BE2C (cell line): ENCODE measurements at regions not wholly inside any gene's neighbourhood (a gene's known extent, or its start where the extent isn't known, plus 50 kb on each side); places are given as distances from the start of the nearest gene placed in this dataset.
"Not testable (repeated sequence)": the region's sequence is repeated elsewhere in the genome, so short reads cannot be mapped to it uniquely, and the experiment has no call there.

Source experiments
- DNase-seq: peaks from one replicate; pipeline ENCODE4 v3.0.0-alpha.2; 2020
- H3K27me3 ChIP-seq: fragments of 250-450 bp; sonication (Bioruptor Pico); 2 replicates; pipeline ENCODE4 v1.5.1; 2020; ENCODE audit warnings: mild to moderate bottlenecking
- H3K36me3 ChIP-seq: fragments of 250-450 bp; sonication (Bioruptor Pico); 2 replicates; pipeline ENCODE4 v1.5.1; 2020; ENCODE audit warnings: mild to moderate bottlenecking
- H3K4me1 ChIP-seq: fragments of 250-450 bp; sonication (Bioruptor Pico); 2 replicates; pipeline ENCODE4 v1.5.1; 2020
- H3K4me3 ChIP-seq: 2 replicates; pipeline ENCODE4 v1.5.1; 2011; ENCODE audit warnings: low read depth, low read length
- H3K9me3 ChIP-seq: fragments of 250-450 bp; sonication (Bioruptor Pico); 2 replicates; pipeline ENCODE4 v1.5.1; 2020
- CTCF ChIP-seq: IDR thresholded peaks from 2 replicates; pipeline ENCODE4 v1.5.1; 2012; ENCODE audit warnings: mild to moderate bottlenecking, low read depth, low read length

GRCh38 chr2:7566382-7566881 lies 649.2 kb downstream of the RNF144A start:
- Histone ChIP-seq H3K36me3 (no peaks in the 10 kb centered on the region), H3K9me3 (no peaks in the 10 kb centered on the region), H3K27me3 (no peaks in the 10 kb centered on the region), H3K4me3 (no peak overlapping the region), H3K4me1 (no peaks in the 10 kb centered on the region)
- no peak for TF ChIP-seq CTCF
- DNase-seq, result no peak

- DNase-seq, H3K27me3 ChIP-seq, H3K4me1 ChIP-seq, H3K4me3 ChIP-seq, H3K36me3 ChIP-seq, H3K9me3 ChIP-seq: not testable (repeated sequence)
Observed at GRCh38 chr2:7567116-7567515, 649.9 kb downstream of the RNF144A start.

GRCh38 chr2:7567646-7568045 lies 650.4 kb downstream of the RNF144A start:
- DNase-seq, result no peak
- Histone ChIP-seq H3K9me3 (no peaks in the 10 kb centered on the region), H3K36me3 (no peaks in the 10 kb centered on the region), H3K27me3 (no peaks in the 10 kb centered on the region), H3K4me3 (no peak overlapping the region), H3K4me1 (no peaks in the 10 kb centered on the region)
- TF ChIP-seq CTCF, result no peak

GRCh38 chr2:7570247-7570646 lies 653.0 kb downstream of the RNF144A start:
- DNase-seq, result no peak
- Histone ChIP-seq H3K4me3 (no peak overlapping the region), H3K9me3 (no peaks in the 10 kb centered on the region), H3K4me1 (no peaks in the 10 kb centered on the region), H3K27me3 (no peaks in the 10 kb centered on the region), H3K36me3 (no peaks in the 10 kb centered on the region)
- TF ChIP-seq CTCF, result no peak

GRCh38 chr2:7571701-7572100 lies 654.5 kb downstream of the RNF144A start:
- no peak for TF ChIP-seq CTCF
- H3K27me3 ChIP-seq, result no peaks in the 10 kb centered on the region
- no peaks in the 10 kb centered on the region for H3K4me1 ChIP-seq
- H3K9me3 ChIP-seq, result no peaks in the 10 kb centered on the region
- DNase-seq, result no peak
- H3K36me3 ChIP-seq, result no peaks in the 10 kb centered on the region
- H3K4me3 ChIP-seq, result no peak overlapping the region

GRCh38 chr2:7572450-7572849 lies 655.2 kb downstream of the RNF144A start:
- DNase-seq, result no peak

More at GRCh38 chr2:7572450-7572849, 655.2 kb downstream of the RNF144A start:
- Histone ChIP-seq H3K9me3 (no peaks in the 10 kb centered on the region), H3K4me1 (no peaks in the 10 kb centered on the region), H3K4me3 (no peak overlapping the region), H3K36me3 (no peaks in the 10 kb centered on the region), H3K27me3 (no peaks in the 10 kb centered on the region)
- no peak for TF ChIP-seq CTCF
